OCI-LY3 (cell line): ENCODE measurements at regions not wholly inside any gene's neighbourhood (a gene's known extent, or its start where the extent isn't known, plus 50 kb on each side); places are given as distances from the start of the nearest gene placed in this dataset.

Experiments
- H2AFZ ChIP-seq: fragments of 200-600, 300-600 bp; shearing (Covaris generic); 2 replicates; pipeline ENCODE4 v1.6.0; 2014; ENCODE audit warnings: antibody characterized with exemption, low read depth, low read length
- H3K27ac ChIP-seq: fragments of 200-600, 300-600 bp; sonication (generic); 2 replicates; pipeline ENCODE4 v1.5.1; 2014; ENCODE audit warnings: mild to moderate bottlenecking, low read length, moderate library complexity, mixed read lengths
- H3K27me3 ChIP-seq: fragments of 200-600, 300-600 bp; sonication (generic); 2 replicates; pipeline ENCODE4 v1.6.1; 2014; ENCODE audit warnings: low read depth, low read length, mixed read lengths
- H3K36me3 ChIP-seq: fragments of 200-600, 300-600 bp; sonication (generic); replicated peaks from 2 replicates; pipeline ENCODE3; 2014; ENCODE audit warnings: low read depth, low read length, mixed read lengths
- H3K4me1 ChIP-seq: fragments of 300-600, 200-600 bp; sonication (generic); 2 replicates; pipeline ENCODE4 v1.6.1; 2014; ENCODE audit warnings: low read length, mixed read lengths
- H3K4me2 ChIP-seq: fragments of 200-600, 300-600 bp; sonication (generic); 2 replicates; pipeline ENCODE4 v1.6.1; 2014; ENCODE audit warnings: low read length, mixed read lengths
- H3K4me3 ChIP-seq: fragments of 300-600, 200-600 bp; sonication (generic); 2 replicates; pipeline ENCODE4 v1.5.1; 2014; ENCODE audit warnings: antibody characterized with exemption, mild to moderate bottlenecking, low read length, moderate library complexity
- H3K79me2 ChIP-seq: fragments of 300-600, 200-600 bp; shearing (Covaris generic); 2 replicates; pipeline ENCODE4 v1.6.1; 2014; ENCODE audit warnings: mild to moderate bottlenecking, low read length, mixed read lengths
- H3K9ac ChIP-seq: fragments of 300-600, 200-600 bp; shearing (Covaris generic); 2 replicates; pipeline ENCODE4 v1.6.0; 2014; ENCODE audit warnings: mild to moderate bottlenecking, low read length, moderate library complexity
- H3K9me3 ChIP-seq: fragments of 200-600, 300-600 bp; shearing (Covaris generic); 2 replicates; pipeline ENCODE4 v1.6.1; 2014; ENCODE audit warnings: low read length, mixed read lengths; ENCODE audit not compliant: insufficient read depth
- H4K20me1 ChIP-seq: fragments of 200-600, 300-600 bp; sonication (generic); 2 replicates; pipeline ENCODE4 v1.6.1; 2016; ENCODE audit warnings: low read length, mixed read lengths; ENCODE audit not compliant: insufficient read depth
- EZH2phosphoT487 ChIP-seq: fragments of 200-600 bp; shearing (Covaris generic); IDR thresholded peaks from 2 replicates; pipeline ENCODE4 v1.6.1; 2018; ENCODE audit warnings: antibody characterized with exemption, mixed run types, low read depth
- TF ChIP-seq, protein P1 (sequence below): fragments of 200-600, 300-600 bp; sonication (generic); IDR thresholded peaks from 2 replicates; pipeline ENCODE4 v1.5.1; 2014; ENCODE audit warnings: antibody characterized with exemption, low read length, low read depth

- Histone ChIP-seq H3K4me3 (no peak overlapping the region), H4K20me1 (no peaks in the 10 kb centered on the region), H3K27me3 (no peaks in the 10 kb centered on the region), H2AFZ (no peak overlapping the region), H3K79me2 (no peaks in the 10 kb centered on the region), H3K4me2 (no peak overlapping the region; the same call in 1 of the 2 replicates), H3K9ac (no peak overlapping the region), H3K27ac (no peak overlapping the region), H3K9me3 (no peaks in the 10 kb centered on the region), H3K4me1 (peaks cover 6% of the 10 kb centered on the region), H3K36me3 (no peaks in the 10 kb centered on the region)
- TF ChIP-seq EZH2phosphoT487: no peak
- TF ChIP-seq, protein P1, sequence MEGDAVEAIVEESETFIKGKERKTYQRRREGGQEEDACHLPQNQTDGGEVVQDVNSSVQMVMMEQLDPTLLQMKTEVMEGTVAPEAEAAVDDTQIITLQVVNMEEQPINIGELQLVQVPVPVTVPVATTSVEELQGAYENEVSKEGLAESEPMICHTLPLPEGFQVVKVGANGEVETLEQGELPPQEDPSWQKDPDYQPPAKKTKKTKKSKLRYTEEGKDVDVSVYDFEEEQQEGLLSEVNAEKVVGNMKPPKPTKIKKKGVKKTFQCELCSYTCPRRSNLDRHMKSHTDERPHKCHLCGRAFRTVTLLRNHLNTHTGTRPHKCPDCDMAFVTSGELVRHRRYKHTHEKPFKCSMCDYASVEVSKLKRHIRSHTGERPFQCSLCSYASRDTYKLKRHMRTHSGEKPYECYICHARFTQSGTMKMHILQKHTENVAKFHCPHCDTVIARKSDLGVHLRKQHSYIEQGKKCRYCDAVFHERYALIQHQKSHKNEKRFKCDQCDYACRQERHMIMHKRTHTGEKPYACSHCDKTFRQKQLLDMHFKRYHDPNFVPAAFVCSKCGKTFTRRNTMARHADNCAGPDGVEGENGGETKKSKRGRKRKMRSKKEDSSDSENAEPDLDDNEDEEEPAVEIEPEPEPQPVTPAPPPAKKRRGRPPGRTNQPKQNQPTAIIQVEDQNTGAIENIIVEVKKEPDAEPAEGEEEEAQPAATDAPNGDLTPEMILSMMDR: no peak
Measured at GRCh38 chr6:128763599-128764300, 119.2 kb upstream of the LAMA2 start.

GRCh38 chr6:128759901-128760300 lies 123.0 kb upstream of the LAMA2 start:
- Histone ChIP-seq H3K4me3 (no peak overlapping the region), H3K27ac (no peak overlapping the region), H3K79me2 (no peaks in the 10 kb centered on the region), H4K20me1 (no peaks in the 10 kb centered on the region), H3K36me3 (no peaks in the 10 kb centered on the region), H3K9ac (no peak overlapping the region), H3K27me3 (0 out of 2 replicates have a peak, but pooled peaks cover 2% of the 10 kb centered on the region), H2AFZ (no peak overlapping the region), H3K4me1 (peaks cover 11% of the 10 kb centered on the region), H3K4me2 (no peak overlapping the region), H3K9me3 (no peaks in the 10 kb centered on the region)
- TF ChIP-seq, protein P1: no peak
- TF ChIP-seq EZH2phosphoT487: no peak

GRCh38 chr6:128759447-128759846 lies 123.5 kb upstream of the LAMA2 start:
- H3K79me2 ChIP-seq: no peaks in the 10 kb centered on the region
- no peak overlapping the region for H3K9ac ChIP-seq

DNA sequence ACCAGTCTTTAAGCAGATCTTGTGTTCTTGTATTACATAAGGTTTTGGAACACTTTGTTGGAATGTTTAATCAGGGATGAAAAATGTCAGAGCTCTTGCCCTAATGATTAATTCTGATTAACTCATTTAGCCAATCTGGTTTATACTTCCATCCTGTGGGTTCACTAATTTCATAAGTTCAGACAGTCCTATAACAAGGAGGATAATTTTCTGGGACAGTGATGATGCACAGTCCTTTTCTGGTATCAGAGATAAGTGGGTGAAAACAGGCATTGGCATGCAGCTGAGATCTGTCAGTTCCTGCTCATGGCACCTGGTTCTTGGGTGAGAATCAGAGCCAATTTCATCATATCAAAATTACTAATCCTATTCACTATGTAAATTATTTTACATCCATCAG lies 125.0 kb upstream of the LAMA2 start:
- no peaks in the 10 kb centered on the region for H3K36me3 ChIP-seq
- H3K4me3 ChIP-seq: no peak overlapping the region
- no peaks in the 10 kb centered on the region for H3K79me2 ChIP-seq
- H4K20me1 ChIP-seq: no peaks in the 10 kb centered on the region
- peaks cover 9% of the 10 kb centered on the region for H3K4me1 ChIP-seq
- H3K27ac ChIP-seq: no peak overlapping the region
- 0 out of 2 replicates have a peak, but pooled peaks cover 2% of the 10 kb centered on the region for H3K27me3 ChIP-seq
- no peak overlapping the region for H3K4me2 ChIP-seq
- no peak overlapping the region for H3K9ac ChIP-seq
- H2AFZ ChIP-seq: no peak overlapping the region
- TF ChIP-seq, protein P1: no peak
- no peak for TF ChIP-seq EZH2phosphoT487
- no peaks in the 10 kb centered on the region for H3K9me3 ChIP-seq

More at GRCh38 chr6:128759447-128759846, 123.5 kb upstream of the LAMA2 start:
- no peak overlapping the region for H2AFZ ChIP-seq
- H3K27ac ChIP-seq: no peak overlapping the region
- H3K4me1 ChIP-seq: peaks cover 15% of the 10 kb centered on the region
- H3K4me2 ChIP-seq: no peak overlapping the region
- TF ChIP-seq, protein P1: no peak
- no peak for TF ChIP-seq EZH2phosphoT487
- no peaks in the 10 kb centered on the region for H3K9me3 ChIP-seq
- 0 out of 2 replicates have a peak, but pooled peaks cover 2% of the 10 kb centered on the region for H3K27me3 ChIP-seq
- no peak overlapping the region for H3K4me3 ChIP-seq
- no peaks in the 10 kb centered on the region for H3K36me3 ChIP-seq
- no peaks in the 10 kb centered on the region for H4K20me1 ChIP-seq
